ENCODE measurements at regions not wholly inside any gene's neighbourhood (a gene's known extent, or its start where the extent isn't known, plus 50 kb on each side); places are given as distances from the start of the nearest gene placed in this dataset.

GRCh38 chr2:220687231-220687843 lies 884.8 kb downstream of the EPHA4 start:
- peak; percentile 77 for TF ChIP-seq CTCF (IDR thresholded peaks at IDR 0.05)

- no peak for TF ChIP-seq CTCF (IDR thresholded peaks at IDR 0.05)
Measured at GRCh38 chr2:220695397-220696279, 876.5 kb downstream of the EPHA4 start.

- no peak for TF ChIP-seq CTCF (IDR thresholded peaks at IDR 0.05)
Measured at GRCh38 chr2:220696280-220696669, 875.8 kb downstream of the EPHA4 start.

GRCh38 chr2:220697011-220697410 lies 875.1 kb downstream of the EPHA4 start:
- no peak for TF ChIP-seq CTCF (IDR thresholded peaks at IDR 0.05)

GRCh38 chr2:220701115-220701514 lies 871.0 kb downstream of the EPHA4 start:
- TF ChIP-seq CTCF (IDR thresholded peaks at IDR 0.05) = no peak

- no peak for TF ChIP-seq CTCF (IDR thresholded peaks at IDR 0.05)
Measured at GRCh38 chr2:220703279-220703678, 868.8 kb downstream of the EPHA4 start.

GRCh38 chr2:220704081-220704480 lies 868.0 kb downstream of the EPHA4 start:
- no peak for TF ChIP-seq CTCF (IDR thresholded peaks at IDR 0.05)

Data from LNCAP (cell line).